Adrenal gland (tissue), 9 donors: ENCODE measurements at regions not wholly inside any gene's neighbourhood (a gene's known extent, or its start where the extent isn't known, plus 50 kb on each side); places are given as distances from the start of the nearest gene placed in this dataset.
"Not testable (repeated sequence)": the region's sequence is repeated elsewhere in the genome, so short reads cannot be mapped to it uniquely, and the experiment has no call there.

Experiments
- DNase-seq, 7 donors: peaks; one replicate each; pipeline ENCODE4 v3.0.0-alpha.2; 2019 to 2020
- H3K27ac ChIP-seq, 5 donors: fragments of 200-600 bp; sonication (generic) in 4 of 5; 1 replicate in 3 of 5; 2 replicates in 2 of 5; pipeline versions ENCODE4 v1.5.1 to v1.8.0; 2016 to 2020; ENCODE audit warnings: mild to moderate bottlenecking in 1 of 5
- H3K27me3 ChIP-seq: fragments of 200-600 bp; 2 replicates; pipeline ENCODE4 v1.8.0; 2021
- H3K36me3 ChIP-seq, 2 donors: fragments of 200-600 bp; replicated peaks in 1 of 2; 1 replicate in 1 of 2; 2 replicates in 1 of 2; pipeline versions ENCODE4 v1.5.1 to v1.8.0; 2018 to 2022
- H3K4me1 ChIP-seq, 2 donors: fragments of 200-600 bp; replicated peaks in 1 of 2; 1 replicate in 1 of 2; 2 replicates in 1 of 2; pipeline versions ENCODE4 v1.5.1 to v1.8.0; 2018 to 2021
- H3K4me3 ChIP-seq, 4 donors: fragments of 200-600 bp; sonication (generic) in 3 of 4; one replicate each; pipeline ENCODE4 v1.5.1; 2016 to 2018
- H3K9me3 ChIP-seq, 3 donors: fragments of 200-600 bp; sonication (generic) in 1 of 3; replicated peaks in 1 of 3; 1 replicate in 2 of 3; 2 replicates in 1 of 3; pipeline versions ENCODE4 v1.5.1 to v1.8.0; 2016 to 2021
- POLR2A ChIP-seq, 2 donors: fragments of 450-650 bp; IDR thresholded peaks; one replicate each; pipeline ENCODE4 v1.6.1; 2017; ENCODE audit warnings: antibody characterized with exemption in 2 of 2, mild to moderate bottlenecking in 2 of 2, moderate library complexity in 1 of 2
- WGBS, 4 donors: extraction: QIAGEN DNeasy Blood & Tissue Kit in 2 of 4; methylation state at CpG; one replicate each; pipeline versions ENCODE4 v1.1.5 to v1.1.7; 2013 to 2017; 5-methylcytosine and 5-hydroxymethylcytosine counted together
- intact Hi-C, 2 donors: fragments of 100-400 bp; cut with DNase I; formaldehyde crosslinking; loops; one replicate each; pipeline versions ENCODE4 v1.14.1 to v1.15.0; 2022 to 2023
- TF ChIP-seq, protein P1 (sequence below), 6 experiments: fragments of 450-650 bp in 4 of 6; fragments of 200-600 bp in 2 of 6; sonication (generic) in 1 of 6; IDR thresholded peaks; 1 replicate in 5 of 6; 2 replicates in 1 of 6; pipeline versions ENCODE4 v1.5.1 to v1.8.0; 2016 to 2021; ENCODE audit warnings: antibody characterized with exemption in 6 of 6, mild to moderate bottlenecking in 2 of 6, moderate library complexity in 1 of 6
- donor health status: healthy with polysubstance abuse.
- donor health status: Bipolar disorder and iron deficiency.
- donor health status: DM: yes; HTN: yes; CAD: no.
- donor health status: DM: no; HTN: no; CAD: no.
- donor health status: DM: no; HTN: no; CAD: no.

GRCh38 chr6:165159460-165159859, 149.9 kb downstream of the C6orf118 start:
- no peaks in the 10 kb centered on the region for H3K4me1 ChIP-seq
- no peaks in the 10 kb centered on the region for H3K27me3 ChIP-seq
- H3K36me3 ChIP-seq = no peaks in the 10 kb centered on the region
- intact Hi-C loops = no loop called here
- WGBS, 4 donors = 25 to 53% (median 34%) methylated on average over 1 of the region's 1 CpG
- DNase-seq = no peak
- H3K9me3 ChIP-seq = no peaks in the 10 kb centered on the region
- H3K4me3 ChIP-seq = no peak overlapping the region
- no peak for TF ChIP-seq POLR2A (IDR thresholded peaks at IDR 0.05)
- TF ChIP-seq, protein P1, sequence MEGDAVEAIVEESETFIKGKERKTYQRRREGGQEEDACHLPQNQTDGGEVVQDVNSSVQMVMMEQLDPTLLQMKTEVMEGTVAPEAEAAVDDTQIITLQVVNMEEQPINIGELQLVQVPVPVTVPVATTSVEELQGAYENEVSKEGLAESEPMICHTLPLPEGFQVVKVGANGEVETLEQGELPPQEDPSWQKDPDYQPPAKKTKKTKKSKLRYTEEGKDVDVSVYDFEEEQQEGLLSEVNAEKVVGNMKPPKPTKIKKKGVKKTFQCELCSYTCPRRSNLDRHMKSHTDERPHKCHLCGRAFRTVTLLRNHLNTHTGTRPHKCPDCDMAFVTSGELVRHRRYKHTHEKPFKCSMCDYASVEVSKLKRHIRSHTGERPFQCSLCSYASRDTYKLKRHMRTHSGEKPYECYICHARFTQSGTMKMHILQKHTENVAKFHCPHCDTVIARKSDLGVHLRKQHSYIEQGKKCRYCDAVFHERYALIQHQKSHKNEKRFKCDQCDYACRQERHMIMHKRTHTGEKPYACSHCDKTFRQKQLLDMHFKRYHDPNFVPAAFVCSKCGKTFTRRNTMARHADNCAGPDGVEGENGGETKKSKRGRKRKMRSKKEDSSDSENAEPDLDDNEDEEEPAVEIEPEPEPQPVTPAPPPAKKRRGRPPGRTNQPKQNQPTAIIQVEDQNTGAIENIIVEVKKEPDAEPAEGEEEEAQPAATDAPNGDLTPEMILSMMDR (IDR thresholded peaks at IDR 0.05) = no peak
- no peak overlapping the region for H3K27ac ChIP-seq

- no peak for DNase-seq
- no peak for TF ChIP-seq POLR2A (IDR thresholded peaks at IDR 0.05)
- TF ChIP-seq, protein P1 (IDR thresholded peaks at IDR 0.05) = no peak
- WGBS, 4 donors = 77 to 84% (median 80%) methylated on average over 3 of the region's 3 CpGs
- Histone ChIP-seq H3K27ac (no peak overlapping the region), H3K4me3 (no peak overlapping the region), H3K9me3 (no peaks in the 10 kb centered on the region), H3K27me3 (no peaks in the 10 kb centered on the region), H3K4me1 (no peaks in the 10 kb centered on the region), H3K36me3 (no peaks in the 10 kb centered on the region)
- intact Hi-C loops = no loop called here
Observed at GRCh38 chr6:165146456-165146855, 162.9 kb downstream of the C6orf118 start.

GRCh38 chr6:165135889-165136288, 173.5 kb downstream of the C6orf118 start:
- Histone ChIP-seq H3K36me3 (no peaks in the 10 kb centered on the region), H3K27me3 (no peaks in the 10 kb centered on the region), H3K9me3 (no peaks in the 10 kb centered on the region), H3K4me1 (no peaks in the 10 kb centered on the region), H3K27ac (no peak overlapping the region), H3K4me3 (no peak overlapping the region)
- DNase-seq = no peak
- intact Hi-C loops = no loop called here
- no peak for TF ChIP-seq POLR2A (IDR thresholded peaks at IDR 0.05)
- TF ChIP-seq, protein P1 (IDR thresholded peaks at IDR 0.05) = no peak
- WGBS, 4 donors = 44 to 81% (median 75%) methylated on average over 2 of the region's 2 CpGs

DNA sequence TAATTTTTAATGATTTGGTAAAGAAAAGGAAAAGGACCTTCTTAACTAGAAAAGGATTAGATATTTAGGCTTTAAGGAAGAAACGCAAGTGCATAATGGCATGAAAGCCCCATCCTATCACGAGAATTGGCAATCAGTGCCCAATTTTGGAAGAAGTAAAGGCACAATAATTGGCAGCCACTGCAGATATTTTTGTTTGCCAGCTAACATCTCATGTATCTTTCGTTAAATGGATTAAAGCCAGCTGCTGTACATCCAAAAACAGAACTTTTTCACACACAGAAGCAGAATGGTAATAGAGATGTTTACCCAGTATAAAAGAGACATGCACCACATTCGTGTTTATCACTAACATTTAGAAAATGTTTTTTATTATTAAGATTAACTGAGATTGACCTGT, 180.3 kb downstream of the C6orf118 start:
- no peak for DNase-seq
- no peaks in the 10 kb centered on the region for H3K27me3 ChIP-seq
- no peaks in the 10 kb centered on the region for H3K9me3 ChIP-seq
- 53 to 55% (median 54%) methylated on average over 4 of the region's 4 CpGs for WGBS, 4 donors
- H3K4me1 ChIP-seq = no peaks in the 10 kb centered on the region
- H3K36me3 ChIP-seq = no peaks in the 10 kb centered on the region
- intact Hi-C loops = no loop called here
- TF ChIP-seq POLR2A (IDR thresholded peaks at IDR 0.05) = no peak
- TF ChIP-seq, protein P1 (IDR thresholded peaks at IDR 0.05) = no peak
- no peak overlapping the region for H3K27ac ChIP-seq
- no peak overlapping the region for H3K4me3 ChIP-seq

DNA sequence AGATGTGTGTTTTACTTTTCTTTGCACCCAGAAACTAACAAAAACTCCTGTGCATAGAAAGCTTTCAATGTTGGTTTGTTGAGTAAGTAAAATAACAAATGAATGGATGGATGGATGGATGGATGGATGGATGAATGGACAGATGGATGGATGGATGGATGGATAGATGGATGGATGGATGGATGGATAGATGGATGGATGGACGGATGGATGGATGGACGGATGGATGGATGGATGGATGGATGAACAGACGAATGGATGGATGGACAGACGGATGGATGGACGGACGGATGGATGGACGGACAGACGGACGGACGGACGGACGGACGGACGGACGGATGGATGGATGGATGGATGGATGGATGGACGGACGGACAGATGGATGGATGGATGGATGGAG, 181.7 kb downstream of the C6orf118 start:
- intact Hi-C loops, H3K27me3 ChIP-seq, H3K36me3 ChIP-seq, H3K27ac ChIP-seq, H3K4me1 ChIP-seq, H3K4me3 ChIP-seq, DNase-seq, H3K9me3 ChIP-seq: not testable (repeated sequence)
- 58 to 82% (median 72%) methylated on average over 17 of the region's 17 CpGs for WGBS, 4 donors

DNA sequence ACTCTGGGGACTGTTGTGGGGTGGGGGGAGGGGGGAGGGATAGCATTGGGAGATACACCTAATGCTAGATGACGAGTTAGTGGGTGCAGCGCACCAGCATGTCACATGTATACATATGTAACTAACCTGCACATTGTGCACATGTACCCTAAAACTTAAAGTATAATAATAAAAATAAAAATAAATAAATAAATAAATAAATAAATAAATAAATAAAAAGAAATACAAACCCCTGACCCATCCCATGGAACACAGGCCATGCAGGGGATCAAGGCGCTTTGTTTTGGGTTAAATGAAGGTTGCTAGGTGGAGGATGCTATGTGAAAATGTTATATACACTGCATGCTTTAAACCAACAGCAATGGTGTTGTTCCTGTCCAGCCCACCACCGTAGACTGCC, 184.7 kb downstream of the C6orf118 start:
- H3K9me3 ChIP-seq, intact Hi-C loops, H3K4me3 ChIP-seq, DNase-seq, H3K4me1 ChIP-seq, H3K36me3 ChIP-seq, H3K27ac ChIP-seq, H3K27me3 ChIP-seq: not testable (repeated sequence)
- WGBS, 4 donors = 81 to 87% (median 85%) methylated on average over 2 to 4 of the region's 4 CpGs
